SU-DHL-6 (cell line): ENCODE measurements at regions not wholly inside any gene's neighbourhood (a gene's known extent, or its start where the extent isn't known, plus 50 kb on each side); places are given as distances from the start of the nearest gene placed in this dataset.

Source experiments
- EZH2phosphoT487 ChIP-seq: fragments of 200-600 bp; sonication (generic), shearing (Covaris generic); conservative IDR thresholded peaks from 2 replicates; pipeline ENCODE4 v1.6.1; 2018; ENCODE audit warnings: mild to moderate bottlenecking, antibody characterized with exemption, low read length, moderate library complexity, mixed read lengths
- TF ChIP-seq, protein P1 (sequence below): fragments of 200-600 bp; sonication (generic); IDR thresholded peaks from one replicate; pipeline ENCODE4 v1.5.1; 2017; ENCODE audit warnings: antibody characterized with exemption, mild to moderate bottlenecking, low read length, moderate library complexity; ENCODE audit not compliant: insufficient read depth, poor library complexity, severe bottlenecking

- TF ChIP-seq, protein P1, sequence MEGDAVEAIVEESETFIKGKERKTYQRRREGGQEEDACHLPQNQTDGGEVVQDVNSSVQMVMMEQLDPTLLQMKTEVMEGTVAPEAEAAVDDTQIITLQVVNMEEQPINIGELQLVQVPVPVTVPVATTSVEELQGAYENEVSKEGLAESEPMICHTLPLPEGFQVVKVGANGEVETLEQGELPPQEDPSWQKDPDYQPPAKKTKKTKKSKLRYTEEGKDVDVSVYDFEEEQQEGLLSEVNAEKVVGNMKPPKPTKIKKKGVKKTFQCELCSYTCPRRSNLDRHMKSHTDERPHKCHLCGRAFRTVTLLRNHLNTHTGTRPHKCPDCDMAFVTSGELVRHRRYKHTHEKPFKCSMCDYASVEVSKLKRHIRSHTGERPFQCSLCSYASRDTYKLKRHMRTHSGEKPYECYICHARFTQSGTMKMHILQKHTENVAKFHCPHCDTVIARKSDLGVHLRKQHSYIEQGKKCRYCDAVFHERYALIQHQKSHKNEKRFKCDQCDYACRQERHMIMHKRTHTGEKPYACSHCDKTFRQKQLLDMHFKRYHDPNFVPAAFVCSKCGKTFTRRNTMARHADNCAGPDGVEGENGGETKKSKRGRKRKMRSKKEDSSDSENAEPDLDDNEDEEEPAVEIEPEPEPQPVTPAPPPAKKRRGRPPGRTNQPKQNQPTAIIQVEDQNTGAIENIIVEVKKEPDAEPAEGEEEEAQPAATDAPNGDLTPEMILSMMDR = no peak
- no peak for TF ChIP-seq EZH2phosphoT487
These were observed 158.0 kb downstream of the TM9SF2 start for GRCh38 chr13:99659226-99659625.
